EL (cell line): ENCODE measurements at regions not wholly inside any gene's neighbourhood (a gene's known extent, or its start where the extent isn't known, plus 50 kb on each side); places are given as distances from the start of the nearest gene placed in this dataset.
A peak's percentile ranks its signal among the peaks of the same experiment; 100 is the strongest.
"Not testable (repeated sequence)": the region's sequence is repeated elsewhere in the genome, so short reads cannot be mapped to it uniquely, and the experiment has no call there.

Experiments
- DNase-seq: peaks from one replicate; pipeline ENCODE4 v3.0.0-alpha.2; 2016

DNA sequence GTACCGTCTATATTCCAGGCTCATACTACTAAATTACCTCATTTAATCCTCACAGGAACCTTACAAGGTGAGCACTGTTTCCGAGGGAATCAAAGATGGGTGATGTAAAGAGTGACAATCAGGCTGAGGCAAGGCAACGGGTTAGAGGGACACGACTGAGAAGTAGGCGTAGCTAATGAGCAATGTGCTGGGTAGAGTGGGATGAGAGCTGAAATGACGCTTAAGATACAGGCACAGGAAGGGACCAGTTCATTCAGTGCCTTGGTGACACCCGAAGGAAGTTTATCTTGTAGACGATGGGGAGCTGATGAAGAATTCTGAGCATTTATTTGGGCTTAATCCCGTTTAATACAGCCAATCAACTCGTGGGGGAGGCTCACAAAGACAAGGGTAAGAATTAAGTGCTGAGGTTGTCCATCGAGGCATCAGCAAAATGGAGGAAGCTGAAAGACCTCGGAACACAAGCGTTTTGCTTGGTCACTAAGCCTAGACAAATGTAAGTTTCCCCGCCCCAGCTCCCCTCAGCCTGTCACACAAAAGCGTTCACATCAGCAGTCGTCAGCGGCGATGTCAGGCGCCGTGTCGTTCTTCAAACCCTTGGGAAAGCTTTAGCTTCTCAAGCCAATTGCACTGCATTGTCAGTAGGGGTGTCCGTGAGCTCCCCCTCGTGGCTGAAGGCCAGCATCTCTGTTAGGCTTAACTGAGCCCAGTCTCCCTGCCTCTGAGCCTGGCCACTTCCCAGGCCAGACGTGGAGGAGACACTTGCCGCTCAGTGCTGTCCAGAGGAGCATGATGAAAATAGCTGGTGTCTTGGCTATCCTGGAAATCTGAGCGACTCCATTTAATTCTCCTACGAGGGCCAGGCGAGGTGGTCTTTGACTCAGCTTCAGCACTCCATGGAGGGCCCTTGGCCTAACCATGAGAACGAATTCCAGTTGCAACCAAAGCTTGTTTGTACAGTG is 288.5 kb upstream of the G2E3 start:
- peak; percentile 87 for DNase-seq

DNA sequence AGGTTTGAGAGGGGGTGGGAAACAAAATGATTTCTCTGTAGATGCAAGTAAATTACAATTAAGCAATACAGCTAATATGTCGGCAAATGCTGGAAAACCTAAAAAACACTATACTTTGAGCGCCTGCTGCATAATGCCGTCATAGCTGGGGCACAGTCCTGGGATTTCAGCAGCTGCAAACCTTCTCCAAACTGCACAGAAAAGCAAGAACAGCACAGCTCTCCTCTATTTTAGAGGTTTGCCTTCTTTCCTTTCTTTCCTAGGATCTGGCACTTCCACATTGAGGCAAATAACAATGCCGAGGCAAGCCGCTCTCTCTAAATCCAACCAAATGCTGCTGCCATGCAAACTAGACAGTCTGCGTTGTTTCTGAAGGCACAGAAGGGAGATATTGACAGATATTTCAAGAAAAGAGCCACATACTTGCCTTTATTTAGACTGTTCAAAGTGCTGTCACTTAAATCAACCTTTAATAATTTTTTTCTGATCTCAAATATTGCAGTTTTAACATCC is 287.1 kb upstream of the G2E3 start:
- DNase-seq = no peak

DNA sequence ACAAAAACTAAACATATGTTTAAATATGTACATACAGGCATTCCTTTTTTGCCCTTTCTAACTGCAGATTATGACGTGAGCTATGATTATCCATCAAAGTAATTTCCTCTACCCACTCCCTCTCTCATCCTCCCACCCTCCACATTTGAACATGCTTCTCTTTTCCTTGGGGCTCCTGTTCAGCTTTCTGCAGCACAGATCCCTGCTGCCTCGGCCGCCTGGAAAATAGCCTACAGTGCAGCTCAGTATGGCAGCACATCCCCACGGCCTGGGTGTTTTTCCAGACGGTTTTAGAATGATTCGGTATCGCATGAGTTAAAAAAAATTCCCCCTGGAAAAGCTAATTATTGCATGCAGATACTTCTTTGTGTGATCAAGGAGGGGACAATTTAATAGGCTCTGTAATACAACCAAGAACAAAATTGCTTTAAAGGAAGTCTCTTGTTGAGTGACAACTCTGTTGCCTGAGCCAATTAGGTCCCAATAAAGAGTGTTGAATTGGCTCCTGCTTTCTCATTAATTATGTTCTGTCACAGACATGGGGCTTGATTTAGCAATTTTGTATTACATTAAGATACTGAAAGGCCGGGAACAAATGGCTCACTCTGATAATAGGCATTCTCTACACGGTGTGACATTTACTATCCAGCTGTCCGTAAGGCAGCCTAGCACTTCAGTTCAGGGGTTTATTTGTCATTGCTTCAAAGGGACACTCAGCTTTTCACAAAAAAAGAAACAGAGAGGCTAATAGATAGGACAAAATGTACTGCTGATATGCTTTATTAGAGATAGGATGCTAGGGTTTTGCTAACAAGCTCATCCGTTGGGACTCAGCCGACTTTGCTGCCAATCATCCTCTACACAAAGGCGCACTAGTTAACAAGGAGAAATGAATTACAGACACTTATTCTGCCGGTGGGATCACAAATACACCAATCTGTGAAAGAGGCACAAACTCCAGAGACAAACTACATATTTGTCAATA is 285.8 kb upstream of the G2E3 start:
- no peak for DNase-seq

DNA sequence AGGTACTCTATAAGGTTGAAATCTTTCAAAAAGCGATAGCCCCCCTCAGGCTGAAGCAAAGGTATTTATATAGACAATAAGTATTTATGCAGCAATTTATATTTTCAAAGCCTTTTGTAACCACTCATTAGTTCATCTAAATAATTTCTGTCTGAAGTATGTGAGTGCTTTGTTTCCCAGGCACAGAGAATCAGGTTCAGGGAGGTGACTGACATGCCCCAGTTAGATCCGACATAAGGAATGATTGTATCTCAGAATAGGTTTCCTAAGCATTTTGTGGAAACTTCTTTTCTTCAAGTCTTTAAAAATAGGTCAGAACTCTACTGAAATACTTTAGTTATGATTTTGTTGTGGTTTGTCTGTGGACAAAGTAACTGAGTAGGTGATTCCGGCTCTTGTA is 283.4 kb upstream of the G2E3 start:
- no peak for DNase-seq

DNA sequence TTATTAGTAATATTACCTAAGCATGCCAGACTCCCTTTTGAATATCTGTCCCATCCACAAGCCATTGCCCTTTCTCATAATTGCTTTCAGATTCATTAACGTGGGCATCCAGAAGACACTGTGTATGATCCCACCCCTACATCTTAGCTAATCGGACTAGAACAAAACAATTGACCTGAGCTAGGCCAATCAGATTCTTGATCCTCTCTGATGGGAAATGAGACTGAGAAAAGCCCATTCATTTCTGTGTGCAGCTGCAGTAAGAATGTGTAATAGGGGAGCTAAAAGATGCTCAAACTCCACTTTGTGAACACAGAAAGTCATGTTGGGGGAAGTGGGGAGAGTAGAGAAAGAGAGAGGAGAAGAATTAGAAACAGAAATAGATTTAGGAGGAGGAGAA is 281.7 kb upstream of the G2E3 start:
- no peak for DNase-seq

DNA sequence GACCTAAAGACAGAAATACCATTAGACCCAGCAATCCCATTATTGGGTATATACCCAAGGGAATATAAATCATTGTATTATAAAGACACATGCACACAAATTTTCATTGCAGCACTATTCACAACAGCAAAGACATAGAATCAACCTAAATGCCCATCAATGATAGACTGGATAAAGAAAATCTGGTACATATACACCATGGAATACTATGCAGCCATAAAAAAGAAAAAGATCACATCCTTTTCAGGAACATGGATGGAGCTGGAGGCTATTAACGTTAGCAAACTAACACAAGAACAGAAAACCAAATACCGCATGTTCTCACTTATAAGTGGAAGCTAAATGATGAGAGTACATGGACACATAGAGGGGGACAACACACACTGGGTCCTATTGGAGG is 280.1 kb upstream of the G2E3 start:
- not testable (repeated sequence) for DNase-seq

DNA sequence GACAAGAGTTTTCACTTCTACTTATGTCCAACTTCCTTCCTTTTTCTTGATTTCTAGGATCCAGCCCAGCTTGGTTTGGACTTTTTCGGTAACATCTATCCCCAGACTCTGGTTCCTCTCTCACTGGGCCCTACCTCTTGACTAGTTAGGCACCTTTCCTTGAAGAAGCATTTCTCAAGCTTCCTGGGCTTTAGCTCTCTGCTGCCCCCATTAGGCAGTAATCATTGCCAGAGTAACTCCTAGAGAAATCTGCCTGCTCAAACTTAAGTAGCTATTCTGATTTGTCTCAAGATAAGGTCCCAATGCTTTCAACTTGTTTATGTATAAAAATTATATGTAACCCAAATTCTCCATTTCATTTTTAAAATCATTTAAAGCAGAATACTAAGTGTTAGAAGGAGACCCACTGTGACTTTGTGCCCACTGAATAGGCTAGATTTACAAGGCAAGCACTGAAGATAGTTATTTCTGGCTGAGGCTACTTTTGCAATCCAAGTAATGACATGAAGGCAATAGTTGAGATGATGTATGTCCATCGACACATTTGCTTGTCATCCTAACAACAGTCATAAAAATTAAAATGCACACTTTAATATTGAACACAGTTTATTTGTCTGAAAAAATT is 275.0 kb upstream of the G2E3 start:
- DNase-seq = peak; percentile 53

DNA sequence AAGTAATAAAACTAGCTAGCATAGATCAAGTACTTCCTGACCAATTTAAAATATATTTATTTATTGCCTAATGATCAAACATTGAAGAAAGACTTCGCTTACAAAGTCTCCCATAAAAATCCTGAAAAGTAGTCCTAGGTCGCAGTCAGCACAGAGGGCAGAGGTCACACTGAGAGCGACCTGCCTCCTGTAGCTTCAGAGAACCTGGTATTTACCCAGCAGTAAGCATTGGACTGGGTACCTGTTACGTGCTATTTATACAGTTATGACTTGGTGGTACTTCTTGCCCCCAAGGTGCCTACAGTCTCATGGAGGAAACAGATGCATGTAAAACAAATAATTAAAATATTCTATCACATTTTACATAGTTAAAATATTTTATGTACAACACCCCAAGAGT is 274.1 kb upstream of the G2E3 start:
- DNase-seq = no peak

DNA sequence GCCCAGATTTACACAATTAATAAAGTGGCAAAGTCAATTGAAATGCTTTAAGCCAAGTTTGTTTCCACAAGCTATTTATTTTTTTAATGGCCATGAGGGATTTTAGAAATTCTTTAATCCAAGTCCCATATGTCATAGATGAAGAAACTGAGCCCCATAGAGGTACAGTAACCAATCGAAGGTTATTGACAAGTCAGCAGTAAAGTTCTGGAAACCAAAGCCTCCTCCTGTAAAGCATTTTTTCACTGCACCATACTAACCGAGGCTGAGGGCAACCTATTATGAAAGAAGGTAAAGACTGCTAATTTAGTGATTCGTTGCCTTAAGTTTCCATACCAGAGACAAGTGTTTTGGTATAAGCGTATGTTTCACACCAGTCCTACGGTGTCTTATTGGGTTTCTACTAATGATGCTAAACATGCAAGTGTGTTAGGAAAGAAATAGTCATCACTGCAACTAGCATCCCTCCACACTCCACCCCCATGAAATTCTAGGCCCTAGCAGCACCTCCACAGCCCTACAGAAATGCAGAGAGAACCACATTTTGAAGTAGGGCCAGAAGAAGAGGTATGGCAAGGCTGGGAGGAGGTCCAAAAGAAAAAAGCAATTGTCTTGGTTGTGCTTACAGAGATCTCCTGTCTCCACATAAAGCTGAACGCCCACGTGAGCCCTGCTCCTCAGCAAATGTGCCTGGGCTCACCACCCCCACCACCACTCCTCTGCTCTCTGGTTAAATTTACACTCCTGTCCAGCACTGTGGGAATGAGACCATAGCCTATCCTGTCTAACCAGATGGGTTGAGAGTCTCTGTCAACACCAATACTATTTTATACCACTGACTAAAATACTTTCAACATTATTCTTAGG is 271.1 kb upstream of the G2E3 start:
- DNase-seq = no peak

DNA sequence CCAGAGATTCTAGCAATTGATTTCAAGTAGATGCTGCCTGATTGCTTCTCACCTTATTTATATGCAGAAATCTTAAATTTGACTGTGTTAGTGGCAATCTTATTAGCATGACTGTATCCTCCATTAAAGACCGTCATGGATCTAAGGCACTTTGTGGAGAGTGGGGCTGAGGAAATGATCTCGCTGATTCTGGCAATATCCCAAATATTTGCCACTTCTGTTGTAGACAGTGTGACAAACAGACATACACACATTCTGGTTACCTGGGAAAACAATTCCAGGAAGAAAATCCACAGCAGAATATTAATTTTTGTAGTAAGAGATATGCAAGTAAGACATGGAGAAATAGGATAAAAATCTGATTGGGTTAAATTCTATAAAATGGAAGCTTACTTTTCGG is 269.0 kb upstream of the G2E3 start:
- peak; percentile 20 for DNase-seq

DNA sequence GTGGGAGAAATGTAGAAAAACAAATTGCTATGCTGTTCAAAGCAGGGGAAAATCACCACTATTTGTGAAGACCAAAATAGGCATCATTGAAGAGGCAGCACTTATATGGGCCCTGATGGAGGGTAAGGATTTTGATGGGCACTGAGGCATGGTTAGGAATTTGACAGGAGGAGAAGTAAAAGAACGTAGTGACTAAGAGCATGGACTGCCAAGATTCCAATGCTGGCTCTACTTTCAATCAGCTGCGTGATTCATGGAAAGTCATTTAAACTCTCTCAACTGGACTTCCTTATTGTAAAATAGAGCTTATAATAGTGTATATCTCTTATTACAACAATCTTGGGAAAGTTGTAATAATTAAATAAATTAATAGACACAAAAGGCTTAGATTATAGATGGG is 267.7 kb upstream of the G2E3 start:
- DNase-seq = peak; percentile 57

DNA sequence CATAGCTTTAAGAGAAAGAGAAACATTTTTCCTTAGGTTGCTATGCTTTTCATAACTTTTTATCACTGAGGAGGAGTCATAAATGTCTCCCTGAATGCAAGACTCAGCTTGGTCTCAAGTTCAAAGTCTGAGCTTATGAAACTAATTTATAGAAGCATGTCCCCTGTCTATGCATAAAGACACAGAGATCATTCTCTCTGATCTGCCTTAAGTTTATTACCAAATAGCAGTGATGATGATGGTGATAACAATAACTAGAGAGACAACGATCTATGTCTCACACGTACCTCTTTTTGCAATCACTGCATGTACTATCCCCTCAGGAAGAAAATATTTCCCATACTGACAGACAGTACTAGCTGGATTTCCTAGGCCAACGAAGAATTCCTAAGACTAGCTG is 266.4 kb upstream of the G2E3 start:
- no peak for DNase-seq

DNA sequence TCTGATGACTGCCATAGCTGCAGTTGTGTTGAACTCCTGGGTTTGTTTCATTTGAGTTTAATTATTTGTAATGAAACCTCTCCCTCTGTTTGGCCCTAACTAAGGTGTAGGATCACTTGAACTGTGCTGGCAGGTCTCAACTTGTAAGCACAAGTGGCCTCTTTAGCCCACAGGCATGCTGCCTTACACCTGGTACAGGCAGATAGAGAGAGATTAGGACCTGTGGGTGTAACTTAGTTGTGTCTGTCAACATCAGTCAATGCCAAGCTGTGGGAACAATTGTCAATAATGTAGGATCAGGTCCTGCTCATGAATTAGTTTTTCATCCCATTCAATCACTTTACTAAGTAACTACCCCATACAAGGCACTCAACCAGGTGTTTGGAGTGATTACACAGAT is 263.0 kb upstream of the G2E3 start:
- DNase-seq = no peak

DNA sequence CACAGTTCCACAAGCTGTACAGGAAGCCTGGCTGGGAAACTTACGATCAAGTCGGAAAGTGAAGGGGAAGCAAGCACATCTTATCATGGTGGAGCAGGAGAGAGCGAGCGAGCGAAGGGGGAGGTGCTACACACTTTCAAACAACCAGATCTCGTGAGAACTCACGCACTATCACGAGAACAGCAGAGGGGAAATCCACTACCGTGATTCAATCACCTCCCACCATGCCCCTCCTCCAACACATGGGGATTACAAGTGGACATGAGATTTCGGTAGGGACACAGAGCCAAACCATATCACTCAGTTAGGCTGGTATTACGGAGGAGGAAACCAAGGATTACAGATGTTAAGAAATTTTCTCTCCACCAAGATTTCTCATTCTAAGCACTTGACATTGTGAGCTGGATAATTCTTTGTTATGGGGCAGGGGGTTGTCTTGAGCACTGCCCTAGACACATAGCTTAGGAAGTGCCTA is 262.0 kb upstream of the G2E3 start:
- DNase-seq = no peak

DNA sequence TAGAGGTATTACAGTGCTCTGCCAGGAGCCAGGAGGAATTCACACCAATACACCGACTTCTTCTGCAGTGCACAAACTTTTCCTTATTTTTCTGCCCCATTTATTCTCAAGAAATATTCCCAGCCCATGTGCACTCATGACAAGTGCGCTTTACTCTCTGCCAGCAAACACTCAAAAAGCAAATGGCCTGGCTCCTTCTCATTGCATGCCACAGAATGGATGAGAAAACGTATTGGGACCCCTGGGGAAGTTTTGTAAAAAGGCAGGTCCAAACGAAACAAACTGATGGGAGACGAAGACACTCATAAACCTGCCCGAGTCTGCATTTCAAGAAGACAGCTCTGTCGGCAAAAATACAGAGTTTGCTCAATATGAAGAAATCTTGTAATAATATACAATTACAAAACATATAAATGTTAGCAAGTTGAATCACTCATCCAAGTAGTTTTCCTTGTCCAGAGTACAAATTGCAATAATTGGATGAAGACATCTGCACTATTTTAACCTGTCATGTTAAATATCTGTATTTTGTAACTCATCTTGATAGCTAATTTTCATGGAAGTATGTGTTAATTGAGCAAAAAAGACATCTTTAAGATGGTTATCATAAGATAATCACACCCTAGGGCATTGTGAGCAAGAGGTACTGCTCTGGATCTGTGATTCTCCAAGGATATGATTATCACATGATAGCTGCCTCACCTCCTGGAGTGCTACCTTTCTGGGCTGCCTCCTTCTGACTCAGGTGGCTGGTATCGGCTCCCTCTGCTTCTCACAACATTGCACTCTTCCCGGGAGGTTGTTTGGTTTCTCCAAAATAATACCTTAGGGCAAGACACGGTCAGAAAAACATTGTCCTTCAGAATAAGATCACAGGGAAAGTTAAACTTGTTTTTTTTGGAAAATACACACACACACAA is 260.8 kb upstream of the G2E3 start:
- no peak for DNase-seq

DNA sequence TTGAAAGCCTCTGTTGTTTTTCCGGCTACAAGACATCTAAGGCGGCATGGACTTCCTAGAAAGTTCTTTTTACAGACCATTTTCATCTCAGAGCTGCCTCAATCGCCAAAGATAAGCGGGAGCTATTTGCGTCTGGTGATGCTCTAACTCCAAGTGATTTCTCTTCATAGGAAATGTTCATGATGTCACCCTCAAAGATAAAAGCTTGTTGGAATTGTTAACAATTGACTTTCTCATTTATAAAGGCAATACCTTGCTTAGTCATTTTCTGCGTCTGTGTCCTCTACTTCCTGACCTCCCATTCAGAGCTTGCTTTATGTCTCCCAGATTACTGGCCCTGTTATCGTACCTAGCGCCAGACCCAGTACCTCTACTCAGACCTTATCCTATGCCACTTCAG is 259.0 kb upstream of the G2E3 start:
- DNase-seq = no peak

DNA sequence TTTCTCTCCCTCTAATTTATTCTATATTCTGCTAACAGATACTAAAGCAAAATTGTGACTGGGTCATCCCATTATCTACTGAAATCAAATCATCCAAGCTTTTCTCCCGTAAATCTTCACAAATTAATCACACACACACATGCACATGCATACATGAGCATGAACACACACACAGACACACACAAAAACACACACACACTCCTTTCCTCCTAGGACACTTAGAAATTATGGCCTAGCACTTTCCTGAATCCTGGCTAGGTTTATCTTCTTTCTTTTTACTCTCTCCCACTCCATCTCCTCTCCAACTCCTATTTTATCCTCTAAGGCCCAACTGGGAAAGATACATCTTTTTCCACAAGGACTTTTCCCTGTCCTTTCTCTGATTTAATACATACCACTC is 255.6 kb upstream of the G2E3 start:
- DNase-seq = no peak

DNA sequence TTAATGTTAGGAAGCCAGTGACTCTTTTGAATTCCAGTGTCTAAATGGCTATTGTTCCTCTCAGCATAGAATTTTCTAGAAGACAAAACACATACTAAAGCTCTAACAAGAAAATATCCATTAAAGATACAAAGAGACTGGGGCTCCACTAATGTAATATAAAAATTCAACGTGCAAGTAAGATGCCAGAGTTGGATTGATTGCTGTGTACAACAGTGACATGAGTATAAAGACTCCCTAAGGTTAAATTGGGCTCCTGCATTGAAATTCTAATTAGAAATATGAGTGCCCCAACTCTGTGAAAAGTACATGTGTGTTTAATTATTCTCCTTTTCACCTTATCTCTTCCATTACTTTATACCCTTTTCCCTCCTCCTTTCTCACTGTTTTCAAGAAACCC is 253.6 kb upstream of the G2E3 start:
- DNase-seq = no peak

DNA sequence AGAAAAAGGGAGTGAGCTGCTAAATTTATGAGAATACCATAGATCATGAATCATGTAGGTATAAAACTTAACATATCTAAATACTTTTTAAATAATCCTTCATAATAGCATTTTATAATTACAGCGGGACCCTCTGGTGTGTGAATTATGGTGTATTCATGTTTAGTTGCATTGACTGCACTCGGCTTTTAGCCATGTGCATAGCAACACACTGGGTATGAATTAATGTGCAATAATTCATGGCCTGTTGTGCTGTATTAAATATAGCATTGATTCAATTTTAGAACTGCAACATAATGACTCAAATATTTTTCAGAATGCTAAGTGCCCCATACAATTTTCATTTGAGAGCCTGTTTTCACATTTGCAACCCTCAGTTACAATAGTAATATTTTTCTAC is 249.6 kb upstream of the G2E3 start:
- DNase-seq = no peak

DNA sequence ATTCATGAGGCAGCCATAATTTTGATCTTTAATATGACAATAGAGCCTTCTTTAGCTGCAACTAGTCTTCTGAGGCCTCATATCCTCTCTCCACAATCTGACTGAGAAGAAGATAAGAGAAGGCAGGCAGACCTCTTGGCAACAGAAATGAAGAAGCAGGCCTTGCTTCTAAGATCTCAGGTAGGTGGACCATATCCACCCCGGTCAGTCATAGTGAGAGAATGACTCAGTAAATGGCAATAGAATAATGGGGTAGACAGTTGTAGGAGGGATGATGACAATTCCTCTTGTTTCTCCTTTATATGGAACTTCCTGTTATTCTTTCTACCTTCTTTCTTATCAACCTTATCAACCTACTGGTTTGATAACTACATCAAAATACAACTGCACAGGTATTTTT is 246.7 kb upstream of the G2E3 start:
- no peak for DNase-seq

DNA sequence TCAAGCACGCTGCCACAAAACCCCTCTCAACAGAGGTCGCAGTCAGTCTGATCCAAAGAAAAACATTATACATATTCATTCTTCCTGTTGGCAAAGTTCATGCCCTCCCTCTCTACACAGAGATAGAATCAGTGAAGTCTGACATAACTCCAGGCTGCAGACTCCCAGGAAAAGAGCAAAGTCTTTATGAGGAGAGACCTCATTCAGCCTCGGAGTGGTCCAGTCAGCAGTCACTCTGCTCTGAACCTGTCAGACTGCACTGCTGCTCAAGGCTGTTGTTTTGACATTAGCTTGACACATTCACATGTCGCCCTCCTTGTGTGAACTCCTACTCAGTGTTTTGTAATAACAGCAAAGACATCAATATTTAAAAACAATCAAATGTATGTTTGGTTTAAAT is 241.2 kb upstream of the G2E3 start:
- DNase-seq = no peak
